Tibial nerve (tissue), 4 donors: ENCODE measurements at regions not wholly inside any gene's neighbourhood (a gene's known extent, or its start where the extent isn't known, plus 50 kb on each side); places are given as distances from the start of the nearest gene placed in this dataset.

Experiments used
- EP300 ChIP-seq, 2 donors: sonication (generic); formaldehyde crosslinking; IDR thresholded peaks; one replicate each; pipeline ENCODE4 v1.6.1; 2017; ENCODE audit warnings: antibody characterized with exemption in 2 of 2, mild to moderate bottlenecking in 1 of 2
- POLR2A ChIP-seq, 2 donors: fragments of 450-650 bp; IDR thresholded peaks; one replicate each; pipeline ENCODE4 v1.6.1; 2017; ENCODE audit warnings: antibody characterized with exemption in 2 of 2, mild to moderate bottlenecking in 2 of 2, moderate library complexity in 2 of 2
- TF ChIP-seq, protein P1 (sequence below), 5 experiments: fragments of 200-600 bp in 3 of 5; fragments of 450-650 bp in 2 of 5; sonication (generic) in 3 of 5; IDR thresholded peaks; one replicate each; pipeline ENCODE4 v1.5.1; 2016 to 2019; ENCODE audit warnings: antibody characterized with exemption in 5 of 5, mild to moderate bottlenecking in 3 of 5, moderate library complexity in 2 of 5

DNA sequence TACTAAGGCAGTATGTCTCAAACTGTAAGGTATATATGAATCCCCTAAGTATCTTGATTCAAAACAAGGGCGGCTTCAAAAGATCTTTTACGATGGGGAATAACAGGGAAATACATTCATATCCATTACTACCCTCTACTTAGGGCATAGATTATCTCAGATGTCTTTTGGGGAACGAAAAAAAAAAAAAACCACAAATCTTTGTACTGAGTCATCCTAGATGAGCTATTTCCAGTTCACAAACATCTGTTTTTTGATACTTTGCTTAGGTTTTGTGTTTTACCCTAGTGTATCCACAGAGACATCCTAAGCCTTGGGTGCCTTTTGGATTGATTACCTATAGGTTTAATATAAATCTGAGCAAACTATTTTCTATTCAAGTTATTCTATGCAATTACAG, 457.2 kb downstream of the NLGN4X start:
- TF ChIP-seq, protein P1, sequence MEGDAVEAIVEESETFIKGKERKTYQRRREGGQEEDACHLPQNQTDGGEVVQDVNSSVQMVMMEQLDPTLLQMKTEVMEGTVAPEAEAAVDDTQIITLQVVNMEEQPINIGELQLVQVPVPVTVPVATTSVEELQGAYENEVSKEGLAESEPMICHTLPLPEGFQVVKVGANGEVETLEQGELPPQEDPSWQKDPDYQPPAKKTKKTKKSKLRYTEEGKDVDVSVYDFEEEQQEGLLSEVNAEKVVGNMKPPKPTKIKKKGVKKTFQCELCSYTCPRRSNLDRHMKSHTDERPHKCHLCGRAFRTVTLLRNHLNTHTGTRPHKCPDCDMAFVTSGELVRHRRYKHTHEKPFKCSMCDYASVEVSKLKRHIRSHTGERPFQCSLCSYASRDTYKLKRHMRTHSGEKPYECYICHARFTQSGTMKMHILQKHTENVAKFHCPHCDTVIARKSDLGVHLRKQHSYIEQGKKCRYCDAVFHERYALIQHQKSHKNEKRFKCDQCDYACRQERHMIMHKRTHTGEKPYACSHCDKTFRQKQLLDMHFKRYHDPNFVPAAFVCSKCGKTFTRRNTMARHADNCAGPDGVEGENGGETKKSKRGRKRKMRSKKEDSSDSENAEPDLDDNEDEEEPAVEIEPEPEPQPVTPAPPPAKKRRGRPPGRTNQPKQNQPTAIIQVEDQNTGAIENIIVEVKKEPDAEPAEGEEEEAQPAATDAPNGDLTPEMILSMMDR (IDR thresholded peaks at IDR 0.05), result no peak
- TF ChIP-seq POLR2A (IDR thresholded peaks at IDR 0.05) (no peak), EP300 (IDR thresholded peaks at IDR 0.05) (no peak)
